ENCODE measurements at regions not wholly inside any gene's neighbourhood (a gene's known extent, or its start where the extent isn't known, plus 50 kb on each side); places are given as distances from the start of the nearest gene placed in this dataset.

- no peak for TF ChIP-seq CTCF (IDR thresholded peaks at IDR 0.05)
- TF ChIP-seq ZFX (IDR thresholded peaks at IDR 0.05; ENCODE audit: borderline replicate concordance), result no peak
These were observed 135.9 kb downstream of the CYP26B1 start for GRCh38 chr2:72011791-72012190.
